B cell (primary cell): ENCODE measurements at regions not wholly inside any gene's neighbourhood (a gene's known extent, or its start where the extent isn't known, plus 50 kb on each side); places are given as distances from the start of the nearest gene placed in this dataset.

Experiments
- ATAC-seq: fragments of 200-7000 bp; cut with Tn5 transposase; one replicate; pipeline ENCODE4 v1.10.0; 2021; ENCODE audit warnings: low read depth, mild to moderate bottlenecking, moderate number of reproducible peaks, moderate library complexity
- CTCF ChIA-PET: fragments of 350-600 bp; sonication (Branson Sonifier 250); formaldehyde crosslinking; loops from one replicate; lab custom pipeline; 2021; ENCODE audit warnings: antibody characterized with exemption, inconsistent platforms; lab: Charles Lee
- POLR2A ChIA-PET: fragments of 350-600 bp; sonication (Branson Sonifier 250); formaldehyde crosslinking; loops from one replicate; lab custom pipeline; 2021; ENCODE audit warnings: antibody characterized with exemption; lab: Charles Lee
- DNase-seq: peaks from one replicate; pipeline ENCODE4 v3.0.0; 2013
- H2AFZ ChIP-seq: 2 replicates; pipeline ENCODE4 v1.6.1; 2012; ENCODE audit warnings: mild to moderate bottlenecking, low read depth, low read length; ENCODE audit not compliant: insufficient read depth, poor library complexity, severe bottlenecking
- H3K27ac ChIP-seq, 2 donors: 1 replicate in 1 of 2; 2 replicates in 1 of 2; pipeline ENCODE4 v1.5.1; 2012 to 2013; ENCODE audit warnings: low read length in 2 of 2, mild to moderate bottlenecking in 2 of 2, moderate library complexity in 1 of 2
- H3K27me3 ChIP-seq, 4 experiments: fragments of 200-600 bp in 1 of 4; sonication (generic) in 1 of 4; replicated peaks in 1 of 4; 1 replicate in 2 of 4; 2 replicates in 2 of 4; pipeline versions ENCODE4 v1.6.1 to v1.7.0; 2013 to 2016; ENCODE audit warnings: low read length in 3 of 4, mild to moderate bottlenecking in 2 of 4, mixed read lengths in 1 of 4, moderate library complexity in 1 of 4; ENCODE audit not compliant: insufficient read depth in 4 of 4, control insufficient read depth in 3 of 4; ENCODE audit errors: control extremely low read depth in 1 of 4
- H3K36me3 ChIP-seq, 2 experiments: replicated peaks in 1 of 2; 1 replicate in 1 of 2; 2 replicates in 1 of 2; pipeline versions ENCODE4 v1.6.1 to v1.7.1; 2013; ENCODE audit warnings: low read length in 1 of 2; ENCODE audit not compliant: insufficient read depth in 2 of 2, control insufficient read depth in 1 of 2; ENCODE audit errors: control extremely low read depth in 1 of 2, extremely low read depth in 1 of 2
- H3K4me1 ChIP-seq, 2 donors: fragments of 200-600 bp in 1 of 2; sonication (generic) in 1 of 2; 1 replicate in 1 of 2; 2 replicates in 1 of 2; pipeline versions ENCODE4 v1.5.1 to v1.6.1; 2013 to 2017; ENCODE audit warnings: low read length in 2 of 2; ENCODE audit not compliant: control insufficient read depth in 2 of 2, insufficient read depth in 2 of 2
- H3K4me2 ChIP-seq: replicated peaks from 2 replicates; pipeline ENCODE3; 2012; ENCODE audit warnings: mild to moderate bottlenecking, low read depth, low read length; ENCODE audit not compliant: poor library complexity, severe bottlenecking
- H3K4me3 ChIP-seq, 5 experiments: fragments of 200-600 bp in 1 of 5; sonication (generic) in 1 of 5; 1 replicate in 3 of 5; 2 replicates in 2 of 5; pipeline versions ENCODE4 v1.5.1 to v1.7.0; 2011 to 2016; ENCODE audit warnings: low read length in 4 of 5, mild to moderate bottlenecking in 4 of 5, low read depth in 2 of 5, control low read depth in 1 of 5, moderate library complexity in 1 of 5; ENCODE audit not compliant: insufficient read depth in 1 of 5; ENCODE audit errors: control extremely low read depth in 1 of 5, extremely low read depth in 1 of 5
- H3K79me2 ChIP-seq: fragments of 200-600 bp; sonication (generic); one replicate; pipeline ENCODE4 v1.6.0; 2016; ENCODE audit warnings: low read length; ENCODE audit not compliant: control insufficient read depth, insufficient read depth
- H3K9ac ChIP-seq: fragments of 200-600 bp; sonication (generic); 2 replicates; pipeline ENCODE4 v1.6.1; 2017; ENCODE audit warnings: mild to moderate bottlenecking, low read length, moderate library complexity
- H3K9me3 ChIP-seq, 3 donors: one replicate each; pipeline versions ENCODE4 v1.6.1 to v1.7.1; 2013; ENCODE audit warnings: low read length in 2 of 3; ENCODE audit not compliant: control insufficient read depth in 2 of 3, insufficient read depth in 1 of 3; ENCODE audit errors: control extremely low read depth in 1 of 3
- H4K20me1 ChIP-seq: 2 replicates; pipeline ENCODE4 v1.6.0; 2012; ENCODE audit warnings: mild to moderate bottlenecking, low read length; ENCODE audit not compliant: insufficient read depth, control insufficient read depth, poor library complexity, severe bottlenecking
- H3K27ac Mint-ChIP-seq: one replicate; pipeline ENCODE4 v1.8.0; 2021; ENCODE audit warnings: mixed read lengths
- H3K27me3 Mint-ChIP-seq: one replicate; pipeline ENCODE4 v1.8.0; 2021; ENCODE audit warnings: mixed read lengths
- H3K4me1 Mint-ChIP-seq: one replicate; pipeline ENCODE4 v1.8.0; 2021; ENCODE audit warnings: mixed read lengths
- H3K4me3 Mint-ChIP-seq: one replicate; pipeline ENCODE4 v1.8.0; 2021; ENCODE audit warnings: mixed read lengths
- H3K9me3 Mint-ChIP-seq: one replicate; pipeline ENCODE4 v1.8.0; 2022; ENCODE audit warnings: mixed read lengths; ENCODE audit not compliant: insufficient read depth
- EZH2 ChIP-seq: IDR thresholded peaks from 2 replicates; pipeline ENCODE4 v1.6.1; 2012; ENCODE audit warnings: borderline replicate concordance, low read depth, mild to moderate bottlenecking, moderate library complexity, low read length; ENCODE audit not compliant: insufficient read depth, poor library complexity, severe bottlenecking
- WGBS: methylation state at CpG from one replicate; pipeline ENCODE4 v1.1.5; 2013; ENCODE audit warnings: missing lambda C conversion rate; ENCODE audit not compliant: insufficient coverage; 5-methylcytosine and 5-hydroxymethylcytosine counted together
- intact Hi-C: fragments of 100-400 bp; cut with micrococcal nuclease; formaldehyde crosslinking; loops from one replicate; pipeline ENCODE4 v1.10.0; 2022
- TF ChIP-seq, protein P1 (sequence below): fragments of 200-600 bp; IDR thresholded peaks from one replicate; pipeline ENCODE4 v1.8.0; 2022; ENCODE audit warnings: antibody characterized with exemption, mild to moderate bottlenecking

DNA sequence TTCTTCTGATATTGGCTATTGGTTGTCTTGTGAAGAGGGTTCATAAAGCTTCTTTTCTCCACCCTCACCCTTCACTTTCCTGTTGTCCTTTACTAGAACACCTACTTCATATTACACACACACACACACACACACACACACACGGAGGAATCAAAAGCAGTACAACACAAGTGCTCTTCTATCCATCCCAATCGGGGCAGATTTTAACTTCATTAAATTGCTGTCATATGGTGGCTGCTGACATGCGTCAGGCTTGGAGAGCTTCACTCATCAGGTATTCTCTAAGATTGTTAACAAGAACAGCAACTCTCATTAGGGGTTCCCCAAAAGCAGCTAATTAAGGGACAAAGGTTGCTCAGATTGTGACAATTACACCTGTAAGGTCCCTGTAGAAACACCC is 239.1 kb upstream of the MEIS2 start:
- no peak for ATAC-seq
- H4K20me1 ChIP-seq = no peaks in the 10 kb centered on the region
- no peaks in the 10 kb centered on the region for H3K79me2 ChIP-seq
- H3K9me3 Mint-ChIP-seq = peaks cover 5% of the 10 kb centered on the region
- H3K36me3 ChIP-seq = no peaks in the 10 kb centered on the region
- H3K4me2 ChIP-seq = no peak overlapping the region
- DNase-seq = no peak
- no peak overlapping the region for H3K27ac Mint-ChIP-seq
- no peak overlapping the region for H3K9ac ChIP-seq
- H3K4me1 ChIP-seq = no peaks in the 10 kb centered on the region
- ChIA-PET POLR2A (no interaction called here), CTCF (interaction anchor here (0.6 kb wide), 1 partner anchor 177 kb away, joined by 3 read pairs; no protein-coding TSS in a partner anchor)
- no peaks in the 10 kb centered on the region for H3K27me3 ChIP-seq
- H3K9me3 ChIP-seq = peaks cover 0 to 2% (median 0%) of the 10 kb centered on the region in 3 donors
- 94% methylated on average over 2 of the region's 3 CpGs for WGBS
- no peak overlapping the region for H2AFZ ChIP-seq
- no peaks in the 10 kb centered on the region for H3K27me3 Mint-ChIP-seq
- TF ChIP-seq EZH2 = no peak
- TF ChIP-seq, protein P1, sequence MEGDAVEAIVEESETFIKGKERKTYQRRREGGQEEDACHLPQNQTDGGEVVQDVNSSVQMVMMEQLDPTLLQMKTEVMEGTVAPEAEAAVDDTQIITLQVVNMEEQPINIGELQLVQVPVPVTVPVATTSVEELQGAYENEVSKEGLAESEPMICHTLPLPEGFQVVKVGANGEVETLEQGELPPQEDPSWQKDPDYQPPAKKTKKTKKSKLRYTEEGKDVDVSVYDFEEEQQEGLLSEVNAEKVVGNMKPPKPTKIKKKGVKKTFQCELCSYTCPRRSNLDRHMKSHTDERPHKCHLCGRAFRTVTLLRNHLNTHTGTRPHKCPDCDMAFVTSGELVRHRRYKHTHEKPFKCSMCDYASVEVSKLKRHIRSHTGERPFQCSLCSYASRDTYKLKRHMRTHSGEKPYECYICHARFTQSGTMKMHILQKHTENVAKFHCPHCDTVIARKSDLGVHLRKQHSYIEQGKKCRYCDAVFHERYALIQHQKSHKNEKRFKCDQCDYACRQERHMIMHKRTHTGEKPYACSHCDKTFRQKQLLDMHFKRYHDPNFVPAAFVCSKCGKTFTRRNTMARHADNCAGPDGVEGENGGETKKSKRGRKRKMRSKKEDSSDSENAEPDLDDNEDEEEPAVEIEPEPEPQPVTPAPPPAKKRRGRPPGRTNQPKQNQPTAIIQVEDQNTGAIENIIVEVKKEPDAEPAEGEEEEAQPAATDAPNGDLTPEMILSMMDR = no peak
- H3K4me3 ChIP-seq = no peak overlapping the region
- no peak overlapping the region for H3K27ac ChIP-seq
- intact Hi-C loops = no loop called here
- H3K4me1 Mint-ChIP-seq = no peaks in the 10 kb centered on the region
- no peak overlapping the region for H3K4me3 Mint-ChIP-seq

DNA sequence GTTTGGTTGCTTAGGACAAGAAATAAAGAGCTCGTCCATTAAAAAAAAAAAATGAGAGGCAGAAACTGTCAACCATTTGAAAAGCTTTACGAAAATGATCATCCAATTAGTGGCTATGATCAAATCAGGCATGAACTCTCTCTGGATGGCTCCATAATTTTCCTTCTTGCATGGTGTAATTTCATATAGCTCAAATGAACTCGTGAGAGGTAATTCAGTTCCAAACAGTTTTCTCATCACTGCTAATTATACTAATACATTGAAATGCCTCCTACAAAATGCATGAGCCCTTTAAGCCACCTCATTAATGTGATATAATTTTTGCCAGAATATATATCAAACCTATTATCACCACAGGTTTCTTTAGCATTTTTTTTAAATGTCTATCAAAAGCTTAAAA is 239.5 kb upstream of the MEIS2 start:
- CTCF ChIA-PET = interaction anchor here (0.6 kb wide), 1 partner anchor 177 kb away, joined by 3 read pairs; no protein-coding TSS in a partner anchor
- H3K4me3 ChIP-seq = no peak overlapping the region
- no peaks in the 10 kb centered on the region for H4K20me1 ChIP-seq
- no peak overlapping the region for H3K9ac ChIP-seq
- no peak overlapping the region for H2AFZ ChIP-seq
- no peaks in the 10 kb centered on the region for H3K36me3 ChIP-seq
- H3K4me1 Mint-ChIP-seq = no peaks in the 10 kb centered on the region
- no peaks in the 10 kb centered on the region for H3K27me3 ChIP-seq
- H3K4me1 ChIP-seq = no peaks in the 10 kb centered on the region
- H3K27me3 Mint-ChIP-seq = no peaks in the 10 kb centered on the region
- peaks cover 5% of the 10 kb centered on the region for H3K9me3 Mint-ChIP-seq
- H3K4me2 ChIP-seq = no peak overlapping the region
- intact Hi-C loops = no loop called here
- H3K27ac Mint-ChIP-seq = no peak overlapping the region
- no peak for TF ChIP-seq EZH2
- TF ChIP-seq, protein P1 = no peak
- H3K27ac ChIP-seq = no peak overlapping the region
- 80% methylated on average over 1 of the region's 3 CpGs for WGBS
- DNase-seq (no peak), ATAC-seq (no peak)
- POLR2A ChIA-PET = no interaction called here
- H3K4me3 Mint-ChIP-seq = no peak overlapping the region
- no peaks in the 10 kb centered on the region for H3K79me2 ChIP-seq
- peaks cover 0 to 2% (median 0%) of the 10 kb centered on the region in 3 donors for H3K9me3 ChIP-seq
